SK-N-SH treated with all-trans-retinoic acid at 6 μM for 48 hours (cell line): ENCODE measurements at regions not wholly inside any gene's neighbourhood (a gene's known extent, or its start where the extent isn't known, plus 50 kb on each side); places are given as distances from the start of the nearest gene placed in this dataset.
A peak's percentile ranks its signal among the peaks of the same experiment; 100 is the strongest.

Experiments
- ATAC-seq: fragments of 200-7000 bp; cut with Tn5 transposase; 3 replicates; pipeline ENCODE4 v1.9.1; 2020; ENCODE audit warnings: mild to moderate bottlenecking, moderate library complexity
- ARNTL ChIP-seq: fragments of 450-650 bp; formaldehyde crosslinking; IDR thresholded peaks from 2 replicates; pipeline ENCODE4 v1.5.0; 2020; ENCODE audit warnings: low read depth, mild to moderate bottlenecking, moderate library complexity, borderline replicate concordance
- BACH2 ChIP-seq: fragments of 250-450 bp; sonication (Bioruptor Pico); IDR thresholded peaks from 2 replicates; pipeline ENCODE4 v1.9.0; 2021; ENCODE audit warnings: mild to moderate bottlenecking, borderline replicate concordance
- CREB5 ChIP-seq: fragments of 250-450 bp; sonication (Bioruptor Pico); IDR thresholded peaks from 2 replicates; pipeline ENCODE4 v1.5.1; 2020; ENCODE audit warnings: low read depth, mild to moderate bottlenecking, moderate library complexity
- CSDC2 ChIP-seq: fragments of 250-450 bp; sonication (Bioruptor Pico); IDR thresholded peaks from 2 replicates; pipeline ENCODE4 v1.5.0; 2020; ENCODE audit warnings: mild to moderate bottlenecking, moderate library complexity
- ESRRG ChIP-seq: fragments of 250-450 bp; sonication (Bioruptor Pico); IDR thresholded peaks from 2 replicates; pipeline ENCODE4 v1.6.1; 2021; ENCODE audit warnings: mild to moderate bottlenecking
- GLIS3 ChIP-seq: fragments of 250-450 bp; sonication (Bioruptor Pico); IDR thresholded peaks from 2 replicates; pipeline ENCODE4 v1.5.0; 2020; ENCODE audit warnings: mild to moderate bottlenecking, moderate library complexity
- ISL1 ChIP-seq: fragments of 250-450 bp; sonication (Bioruptor Pico); IDR thresholded peaks from 2 replicates; pipeline ENCODE4 v2.1.2; 2022; ENCODE audit warnings: mild to moderate bottlenecking, moderate library complexity
- OSR1 ChIP-seq: fragments of 250-450 bp; sonication (Bioruptor Pico); IDR thresholded peaks from 2 replicates; pipeline ENCODE4 v1.8.0; 2022; ENCODE audit warnings: moderate library complexity, mild to moderate bottlenecking, inconsistent platforms
- PATZ1 ChIP-seq: fragments of 250-450 bp; sonication (Bioruptor Pico); IDR thresholded peaks from 2 replicates; pipeline ENCODE4 v1.8.0; 2020; ENCODE audit warnings: mild to moderate bottlenecking, moderate library complexity, borderline replicate concordance
- PPARA ChIP-seq: fragments of 250-450 bp; sonication (Bioruptor Pico); IDR thresholded peaks from 2 replicates; pipeline ENCODE4 v1.5.0; 2020; ENCODE audit warnings: mild to moderate bottlenecking, borderline replicate concordance
- RARB ChIP-seq: fragments of 250-450 bp; sonication (Bioruptor Pico); IDR thresholded peaks from 2 replicates; pipeline ENCODE4 v1.8.0; 2021; ENCODE audit warnings: mild to moderate bottlenecking, moderate library complexity
- SNAI2 ChIP-seq: fragments of 250-450 bp; sonication (Bioruptor Pico); IDR thresholded peaks from 2 replicates; pipeline ENCODE4 v1.5.0; 2020; ENCODE audit warnings: mild to moderate bottlenecking, moderate library complexity
- TCF4 ChIP-seq: fragments of 250-450 bp; sonication (Bioruptor Pico); IDR thresholded peaks from 2 replicates; pipeline ENCODE4 v1.8.0; 2021; ENCODE audit warnings: mild to moderate bottlenecking, moderate library complexity, borderline replicate concordance
- TOX ChIP-seq: fragments of 250-450 bp; sonication (Bioruptor Pico); IDR thresholded peaks from 2 replicates; pipeline ENCODE4 v1.8.0; 2021; ENCODE audit warnings: mild to moderate bottlenecking, moderate library complexity, borderline replicate concordance
- ZC3H10 ChIP-seq: fragments of 250-450 bp; sonication (Bioruptor Pico); IDR thresholded peaks from 2 replicates; pipeline ENCODE4 v1.5.1; 2021; ENCODE audit warnings: mild to moderate bottlenecking, moderate library complexity
- ZFP3 ChIP-seq: fragments of 250-450 bp; sonication (Bioruptor Pico); IDR thresholded peaks from 2 replicates; pipeline ENCODE4 v1.5.0; 2020; ENCODE audit warnings: mild to moderate bottlenecking, moderate library complexity
- ZFP30 ChIP-seq: fragments of 450-650 bp; formaldehyde crosslinking; IDR thresholded peaks from 2 replicates; pipeline ENCODE4 v1.5.0; 2022; ENCODE audit warnings: mild to moderate bottlenecking, moderate library complexity
- ZNF565 ChIP-seq: fragments of 450-650 bp; formaldehyde crosslinking; conservative IDR thresholded peaks from 2 replicates; pipeline ENCODE4 v1.5.0; 2020; ENCODE audit warnings: low read depth, mild to moderate bottlenecking, moderate library complexity
- ZNF70 ChIP-seq: fragments of 450-650 bp; formaldehyde crosslinking; IDR thresholded peaks from 2 replicates; pipeline ENCODE4 v1.5.0; 2020; ENCODE audit warnings: mild to moderate bottlenecking, moderate library complexity
- ZNF8 ChIP-seq: fragments of 450-650 bp; formaldehyde crosslinking; IDR thresholded peaks from 2 replicates; pipeline ENCODE4 v1.5.0; 2020; ENCODE audit warnings: mild to moderate bottlenecking, moderate library complexity

DNA sequence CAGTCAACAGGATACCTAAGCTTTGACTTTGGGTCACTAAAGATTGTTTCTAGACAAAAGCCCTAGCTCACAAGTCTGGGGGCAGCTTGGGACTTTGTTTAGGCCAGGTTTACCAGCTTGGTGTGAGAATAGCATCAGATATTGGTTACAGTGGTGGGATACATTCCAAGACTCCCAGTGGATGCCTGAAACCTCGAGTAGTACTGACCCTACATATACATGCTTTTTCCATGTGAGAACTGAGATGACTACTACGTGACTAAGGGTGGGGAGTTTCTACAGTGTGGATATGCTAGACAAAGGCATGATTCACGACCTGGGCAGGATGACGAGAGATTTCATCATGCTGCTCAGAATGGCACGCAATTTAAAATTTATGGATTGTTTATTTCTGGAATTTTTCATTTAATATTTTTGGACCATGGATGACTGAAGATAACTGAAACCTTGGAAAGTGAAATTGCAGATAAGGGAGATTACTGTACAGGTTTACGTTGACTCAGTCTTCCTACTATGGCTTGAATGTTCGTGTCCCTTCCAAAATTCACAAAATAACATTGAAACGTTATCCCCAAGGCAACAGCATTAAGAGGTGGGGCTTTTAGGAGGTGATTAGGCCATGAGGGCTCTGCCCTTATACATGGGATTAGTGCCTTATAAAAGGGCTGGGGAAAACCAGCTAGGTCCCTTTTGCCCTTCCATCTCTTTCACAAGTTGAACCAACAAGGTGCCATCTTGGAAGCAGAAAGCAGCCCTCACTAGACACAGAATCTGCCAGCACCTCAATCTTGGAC, 50.2 kb upstream of the CTAGE1 start:
- TF ChIP-seq ZC3H10 (CRISPR knock-in tag) (no peak), SNAI2 (CRISPR knock-in tag) (no peak), RARB (CRISPR knock-in tag) (no peak)
- ATAC-seq, result peak; percentile 42; the same call in 2 of the 3 replicates

- TF ChIP-seq ZNF70 (CRISPR knock-in tag), result no peak
- TF ChIP-seq ZFP3, result no peak
- no peak for TF ChIP-seq ZFP30 (CRISPR knock-in tag)
- no peak for TF ChIP-seq ZC3H10 (CRISPR knock-in tag)
- TF ChIP-seq CREB5, result no peak
- TF ChIP-seq ESRRG, result no peak
- TF ChIP-seq CSDC2, result no peak
- no peak for TF ChIP-seq ISL1 (CRISPR knock-in tag)
- TF ChIP-seq TOX, result no peak
- no peak for TF ChIP-seq SNAI2 (CRISPR knock-in tag)
- no peak for TF ChIP-seq BACH2
- TF ChIP-seq ZNF565 (CRISPR knock-in tag), result no peak
- no peak for TF ChIP-seq PATZ1 (CRISPR knock-in tag)
- no peak for TF ChIP-seq GLIS3 (CRISPR knock-in tag)
- TF ChIP-seq RARB (CRISPR knock-in tag), result no peak
- no peak for ATAC-seq
These were observed 50.8 kb upstream of the CTAGE1 start for GRCh38 chr18:22468554-22468891.

DNA sequence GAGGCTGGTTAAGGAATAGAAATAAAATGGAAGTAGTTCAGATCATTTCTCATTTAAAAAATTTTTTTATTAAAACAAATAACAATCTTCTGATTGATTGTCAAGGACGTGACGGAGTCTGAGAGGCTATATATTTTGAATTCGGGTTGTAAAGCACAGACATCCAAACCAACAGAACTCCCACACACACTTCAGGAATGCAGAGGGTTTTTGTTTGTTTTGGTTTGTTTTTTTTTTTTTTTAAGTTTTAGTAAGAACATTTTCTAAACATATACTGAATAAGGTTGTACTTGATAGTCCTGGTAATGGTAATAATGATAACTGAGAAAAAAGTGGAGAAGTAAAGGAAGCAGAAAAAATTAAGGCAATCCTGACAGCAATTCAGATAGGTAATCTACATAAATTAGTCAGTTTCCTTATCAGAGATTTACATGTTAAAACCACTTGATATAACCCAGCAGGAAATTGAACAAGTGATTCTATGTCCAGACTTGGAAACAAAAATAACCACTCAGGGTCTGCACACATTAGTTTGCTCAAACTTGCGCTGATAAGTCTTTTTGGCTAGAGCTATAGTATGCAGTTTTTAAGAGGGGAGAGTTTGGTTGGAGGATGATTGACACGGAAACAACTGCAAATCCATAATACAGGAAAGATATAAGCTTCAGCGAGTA, 51.5 kb upstream of the CTAGE1 start:
- TF ChIP-seq ZFP3 (no peak), PPARA (no peak), TOX (no peak), ZFP30 (CRISPR knock-in tag) (no peak), GLIS3 (CRISPR knock-in tag) (no peak), ZNF8 (CRISPR knock-in tag) (no peak), PATZ1 (CRISPR knock-in tag) (no peak), ZNF70 (CRISPR knock-in tag) (no peak), ZC3H10 (CRISPR knock-in tag) (no peak), TCF4 (CRISPR knock-in tag) (no peak), ARNTL (no peak), SNAI2 (CRISPR knock-in tag) (no peak)
- ATAC-seq, result no peak

GRCh38 chr18:22469926-22470247, 52.2 kb upstream of the CTAGE1 start:
- TF ChIP-seq BACH2 (no peak), ESRRG (no peak), ZFP3 (no peak), CSDC2 (no peak), GLIS3 (CRISPR knock-in tag) (no peak), OSR1 (CRISPR knock-in tag) (no peak), TCF4 (CRISPR knock-in tag) (no peak), ARNTL (no peak), SNAI2 (CRISPR knock-in tag) (no peak), TOX (no peak), ZNF565 (CRISPR knock-in tag) (no peak), ZNF8 (CRISPR knock-in tag) (no peak), PATZ1 (CRISPR knock-in tag) (no peak), ZFP30 (CRISPR knock-in tag) (no peak), ZC3H10 (CRISPR knock-in tag) (no peak), PPARA (no peak), ZNF70 (CRISPR knock-in tag) (no peak)
- TF ChIP-seq, all 23 proteins: peak for 0
- no peak for ATAC-seq
